Upper lobe of left lung (tissue), 6 donors: ENCODE measurements at regions not wholly inside any gene's neighbourhood (a gene's known extent, or its start where the extent isn't known, plus 50 kb on each side); places are given as distances from the start of the nearest gene placed in this dataset.

Experiments
- ATAC-seq, 2 donors: fragments of 200-7000 bp; cut with Tn5 transposase; one replicate each; pipeline ENCODE4 v1.9.1; 2022; ENCODE audit warnings: mild to moderate bottlenecking in 2 of 2, moderate library complexity in 2 of 2; ENCODE audit not compliant: low FRiP score in 2 of 2
- DNase-seq, 2 donors: peaks; one replicate each; pipeline ENCODE4 v3.0.0-alpha.2; 2019 to 2020
- H3K27ac ChIP-seq, 4 donors: fragments of 200-600 bp; sonication (generic); one replicate each; pipeline ENCODE4 v1.5.1; 2016 to 2019
- H3K27me3 ChIP-seq, 4 donors: fragments of 200-600 bp; sonication (generic); one replicate each; pipeline ENCODE4 v1.5.1; 2017 to 2019
- H3K36me3 ChIP-seq, 4 donors: fragments of 200-600 bp; sonication (generic); one replicate each; pipeline ENCODE4 v1.5.1; 2016 to 2019
- H3K4me1 ChIP-seq, 4 donors: fragments of 200-600 bp; sonication (generic); one replicate each; pipeline ENCODE4 v1.5.1; 2018 to 2019
- H3K4me3 ChIP-seq, 4 donors: fragments of 200-600 bp; sonication (generic); one replicate each; pipeline ENCODE4 v1.5.1; 2017 to 2019; ENCODE audit warnings: mild to moderate bottlenecking in 2 of 4, moderate library complexity in 1 of 4
- H3K9me3 ChIP-seq, 4 donors: fragments of 200-600 bp; sonication (generic); one replicate each; pipeline ENCODE4 v1.5.1; 2018 to 2019
- EP300 ChIP-seq, 4 donors: sonication (generic); formaldehyde crosslinking; IDR thresholded peaks; one replicate each; pipeline ENCODE4 v1.5.1; 2017; ENCODE audit warnings: antibody characterized with exemption in 4 of 4, control low read depth in 2 of 4
- POLR2A ChIP-seq, 4 donors: fragments of 450-650 bp; IDR thresholded peaks; one replicate each; pipeline ENCODE4 v1.5.1; 2016 to 2017; ENCODE audit warnings: antibody characterized with exemption in 4 of 4, mild to moderate bottlenecking in 2 of 4
- POLR2AphosphoS5 ChIP-seq, 2 donors: sonication (generic); formaldehyde crosslinking; IDR thresholded peaks; one replicate each; pipeline ENCODE4 v1.5.1; 2017; ENCODE audit warnings: antibody characterized with exemption in 2 of 2
- WGBS, 2 donors: methylation state at CpG; one replicate each; pipeline ENCODE4 v1.1.5; 2017 to 2018; 5-methylcytosine and 5-hydroxymethylcytosine counted together
- TF ChIP-seq, protein P1 (sequence below), 6 experiments: fragments of 450-650 bp in 4 of 6; fragments of 200-600 bp in 2 of 6; sonication (generic) in 2 of 6; IDR thresholded peaks; one replicate each; pipeline ENCODE4 v1.5.1; 2016 to 2019; ENCODE audit warnings: antibody characterized with exemption in 6 of 6
- donor health status: DM: no; HTN: no; CAD: no; lungs with moderate emphysema.
- donor health status: DM: no; HTN: yes; CAD: no; lungs with severe emphysema.

DNA sequence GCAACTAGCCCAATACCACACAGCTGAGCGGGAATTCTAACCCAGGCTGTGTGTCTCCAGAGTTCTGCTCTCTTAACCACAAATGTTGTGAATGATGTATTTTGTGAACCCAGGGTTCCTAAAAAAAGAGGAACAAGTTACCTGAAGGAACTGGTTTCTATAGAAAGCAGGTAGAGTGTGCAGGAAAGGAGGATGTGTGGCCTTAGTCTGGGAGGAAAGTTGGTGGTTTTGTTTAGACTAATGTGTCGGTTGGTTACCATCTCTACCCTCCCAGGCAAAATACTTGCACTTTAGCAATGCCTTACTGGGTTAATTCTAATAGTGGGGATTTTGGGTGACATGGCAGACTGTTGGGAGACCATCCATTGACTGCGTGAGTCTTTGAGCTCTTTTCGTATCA lies 143.3 kb downstream of the SCP2D1 start:
- 65 to 84% methylated on average over 4 of the region's 4 CpGs for WGBS, 2 donors
- Histone ChIP-seq H3K27me3 (no peaks in the 10 kb centered on the region), H3K4me1 (no peaks in the 10 kb centered on the region), H3K36me3 (no peaks in the 10 kb centered on the region), H3K9me3 (no peaks in the 10 kb centered on the region), H3K4me3 (no peak overlapping the region), H3K27ac (no peak overlapping the region)
- no peak for DNase-seq
- no peak for TF ChIP-seq EP300 (IDR thresholded peaks at IDR 0.05)
- TF ChIP-seq, protein P1, sequence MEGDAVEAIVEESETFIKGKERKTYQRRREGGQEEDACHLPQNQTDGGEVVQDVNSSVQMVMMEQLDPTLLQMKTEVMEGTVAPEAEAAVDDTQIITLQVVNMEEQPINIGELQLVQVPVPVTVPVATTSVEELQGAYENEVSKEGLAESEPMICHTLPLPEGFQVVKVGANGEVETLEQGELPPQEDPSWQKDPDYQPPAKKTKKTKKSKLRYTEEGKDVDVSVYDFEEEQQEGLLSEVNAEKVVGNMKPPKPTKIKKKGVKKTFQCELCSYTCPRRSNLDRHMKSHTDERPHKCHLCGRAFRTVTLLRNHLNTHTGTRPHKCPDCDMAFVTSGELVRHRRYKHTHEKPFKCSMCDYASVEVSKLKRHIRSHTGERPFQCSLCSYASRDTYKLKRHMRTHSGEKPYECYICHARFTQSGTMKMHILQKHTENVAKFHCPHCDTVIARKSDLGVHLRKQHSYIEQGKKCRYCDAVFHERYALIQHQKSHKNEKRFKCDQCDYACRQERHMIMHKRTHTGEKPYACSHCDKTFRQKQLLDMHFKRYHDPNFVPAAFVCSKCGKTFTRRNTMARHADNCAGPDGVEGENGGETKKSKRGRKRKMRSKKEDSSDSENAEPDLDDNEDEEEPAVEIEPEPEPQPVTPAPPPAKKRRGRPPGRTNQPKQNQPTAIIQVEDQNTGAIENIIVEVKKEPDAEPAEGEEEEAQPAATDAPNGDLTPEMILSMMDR (IDR thresholded peaks at IDR 0.05), result no peak
- TF ChIP-seq POLR2AphosphoS5 (IDR thresholded peaks at IDR 0.05), result no peak
- TF ChIP-seq POLR2A (IDR thresholded peaks at IDR 0.05), result no peak
- ATAC-seq, result no peak

DNA sequence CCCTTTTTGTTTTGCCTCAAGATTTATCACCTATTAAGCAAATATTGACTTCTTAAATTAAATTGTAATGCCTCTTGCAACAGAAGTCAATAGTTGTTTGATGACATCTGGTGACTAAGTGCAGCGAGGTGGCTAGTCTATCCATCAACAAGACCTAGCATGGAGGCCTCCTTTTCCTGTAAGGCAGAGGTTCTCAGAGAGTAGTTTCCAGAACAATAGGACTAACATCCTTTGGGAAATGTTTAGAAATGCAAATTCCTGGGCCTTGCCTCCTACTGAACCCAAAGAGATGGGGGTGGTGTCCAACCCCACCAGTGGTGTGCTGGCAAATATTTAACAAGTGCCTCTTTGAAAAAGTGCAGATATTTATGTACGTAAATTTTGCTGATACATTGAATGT lies 143.7 kb downstream of the SCP2D1 start:
- H3K4me1 ChIP-seq, result no peaks in the 10 kb centered on the region
- H3K36me3 ChIP-seq, result no peaks in the 10 kb centered on the region
- no peak overlapping the region for H3K27ac ChIP-seq
- WGBS, 2 donors, result 82 to 83% methylated on average over 2 of the region's 2 CpGs
- H3K9me3 ChIP-seq, result no peaks in the 10 kb centered on the region
- H3K4me3 ChIP-seq, result no peak overlapping the region
- DNase-seq, result no peak
- no peaks in the 10 kb centered on the region for H3K27me3 ChIP-seq
- no peak for ATAC-seq
- TF ChIP-seq, protein P1 (IDR thresholded peaks at IDR 0.05), result no peak
- TF ChIP-seq EP300 (IDR thresholded peaks at IDR 0.05), result no peak
- TF ChIP-seq POLR2AphosphoS5 (IDR thresholded peaks at IDR 0.05), result no peak
- TF ChIP-seq POLR2A (IDR thresholded peaks at IDR 0.05), result no peak

GRCh38 chr20:18971121-18971520 lies 157.5 kb downstream of the SCP2D1 start:
- Histone ChIP-seq H3K36me3 (no peaks in the 10 kb centered on the region), H3K4me1 (no peaks in the 10 kb centered on the region), H3K9me3 (no peaks in the 10 kb centered on the region), H3K4me3 (no peak overlapping the region), H3K27me3 (no peaks in the 10 kb centered on the region), H3K27ac (no peak overlapping the region)
- WGBS, 2 donors, result 87 to 90% methylated on average over 5 of the region's 5 CpGs
- DNase-seq (no peak), ATAC-seq (no peak)
- TF ChIP-seq, protein P1 (IDR thresholded peaks at IDR 0.05), result no peak
- TF ChIP-seq EP300 (IDR thresholded peaks at IDR 0.05), result no peak
- TF ChIP-seq POLR2AphosphoS5 (IDR thresholded peaks at IDR 0.05), result no peak
- no peak for TF ChIP-seq POLR2A (IDR thresholded peaks at IDR 0.05)

DNA sequence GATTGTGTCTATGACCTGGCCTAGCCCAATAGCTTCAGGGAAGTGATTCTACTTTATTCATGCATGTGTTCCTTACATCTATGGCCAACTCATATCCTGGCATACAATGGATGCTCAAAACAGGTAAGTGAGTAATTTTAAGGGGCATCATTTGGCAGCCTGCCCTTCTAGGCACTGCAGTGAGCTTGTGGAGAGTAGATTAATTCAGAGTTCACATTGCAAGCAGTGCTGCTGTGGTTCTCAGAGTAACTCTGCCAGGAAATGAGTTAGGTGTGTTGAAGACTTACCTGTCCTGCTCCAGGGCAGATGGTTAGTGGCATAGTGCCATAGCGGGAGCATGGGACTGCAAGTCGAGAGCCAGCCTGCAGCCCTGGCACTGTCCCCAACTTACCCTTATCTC lies 158.0 kb downstream of the SCP2D1 start:
- H3K9me3 ChIP-seq, result no peaks in the 10 kb centered on the region
- no peaks in the 10 kb centered on the region for H3K27me3 ChIP-seq
- H3K36me3 ChIP-seq, result no peaks in the 10 kb centered on the region
- ATAC-seq, result no peak
- WGBS, 2 donors, result 90 to 92% methylated on average over 2 of the region's 2 CpGs
- no peak overlapping the region for H3K4me3 ChIP-seq
- H3K4me1 ChIP-seq, result no peaks in the 10 kb centered on the region
- TF ChIP-seq EP300 (IDR thresholded peaks at IDR 0.05) (no peak), POLR2A (IDR thresholded peaks at IDR 0.05) (no peak), POLR2AphosphoS5 (IDR thresholded peaks at IDR 0.05) (no peak)
- TF ChIP-seq, protein P1 (IDR thresholded peaks at IDR 0.05), result no peak
- no peak for DNase-seq
- no peak overlapping the region for H3K27ac ChIP-seq

DNA sequence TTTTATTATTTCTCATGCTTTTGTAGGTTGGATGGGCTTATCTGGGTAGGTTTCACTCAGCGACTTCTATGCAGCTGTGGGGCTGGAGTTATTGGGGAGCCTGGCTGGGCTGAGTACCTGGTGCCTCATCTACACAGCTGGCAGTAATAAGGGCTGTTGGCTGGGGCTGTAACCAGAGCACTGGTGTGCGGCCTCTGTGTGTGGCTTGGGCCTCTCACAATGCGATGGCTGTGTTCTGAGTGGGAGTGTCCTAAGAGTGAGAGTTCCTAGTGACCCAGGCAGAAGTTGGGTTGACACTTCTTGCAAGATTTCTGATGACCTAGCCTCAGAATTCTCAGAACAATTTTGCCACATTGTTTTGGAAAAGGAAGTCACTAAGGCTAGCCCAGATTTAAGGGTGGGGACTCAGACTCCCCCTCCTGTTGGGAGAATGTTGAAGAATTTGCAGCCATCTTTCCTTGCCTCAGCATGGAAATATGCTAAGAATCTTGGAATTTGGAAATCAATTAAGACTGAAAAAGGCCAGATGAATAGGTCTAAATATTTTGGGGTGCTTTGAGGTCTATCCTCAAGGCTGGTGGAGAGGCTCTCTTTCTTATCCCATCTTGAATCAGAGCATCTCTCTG lies 158.8 kb downstream of the SCP2D1 start:
- Histone ChIP-seq H3K4me1 (no peaks in the 10 kb centered on the region), H3K27ac (no peak overlapping the region), H3K36me3 (no peaks in the 10 kb centered on the region), H3K4me3 (no peak overlapping the region), H3K9me3 (no peaks in the 10 kb centered on the region), H3K27me3 (no peaks in the 10 kb centered on the region)
- TF ChIP-seq, protein P1 (IDR thresholded peaks at IDR 0.05), result no peak
- TF ChIP-seq POLR2A (IDR thresholded peaks at IDR 0.05) (no peak), POLR2AphosphoS5 (IDR thresholded peaks at IDR 0.05) (no peak), EP300 (IDR thresholded peaks at IDR 0.05) (no peak)
- ATAC-seq, result peak in 1 of 2 donors; percentile 37
- no peak for DNase-seq
- WGBS, 2 donors, result 83 to 94% methylated on average over 3 of the region's 3 CpGs
